SK-N-SH treated with all-trans-retinoic acid at 6 μM for 48 hours (cell line): ENCODE measurements at regions not wholly inside any gene's neighbourhood (a gene's known extent, or its start where the extent isn't known, plus 50 kb on each side); places are given as distances from the start of the nearest gene placed in this dataset.

ENCODE experiments used
- ARNTL ChIP-seq: fragments of 450-650 bp; formaldehyde crosslinking; IDR thresholded peaks from 2 replicates; pipeline ENCODE4 v1.5.0; 2020; ENCODE audit warnings: low read depth, mild to moderate bottlenecking, moderate library complexity, borderline replicate concordance
- BACH2 ChIP-seq: fragments of 250-450 bp; sonication (Bioruptor Pico); IDR thresholded peaks from 2 replicates; pipeline ENCODE4 v1.9.0; 2021; ENCODE audit warnings: mild to moderate bottlenecking, borderline replicate concordance
- CSRNP3 ChIP-seq: fragments of 250-450 bp; sonication (Bioruptor Pico); IDR thresholded peaks from 2 replicates; pipeline ENCODE4 v1.5.1; 2021; ENCODE audit warnings: mild to moderate bottlenecking, moderate library complexity
- ISL1 ChIP-seq: fragments of 250-450 bp; sonication (Bioruptor Pico); IDR thresholded peaks from 2 replicates; pipeline ENCODE4 v2.1.2; 2022; ENCODE audit warnings: mild to moderate bottlenecking, moderate library complexity
- TCF4 ChIP-seq: fragments of 250-450 bp; sonication (Bioruptor Pico); IDR thresholded peaks from 2 replicates; pipeline ENCODE4 v1.8.0; 2021; ENCODE audit warnings: mild to moderate bottlenecking, moderate library complexity, borderline replicate concordance
- TOX ChIP-seq: fragments of 250-450 bp; sonication (Bioruptor Pico); IDR thresholded peaks from 2 replicates; pipeline ENCODE4 v1.8.0; 2021; ENCODE audit warnings: mild to moderate bottlenecking, moderate library complexity, borderline replicate concordance
- ZFP3 ChIP-seq: fragments of 250-450 bp; sonication (Bioruptor Pico); IDR thresholded peaks from 2 replicates; pipeline ENCODE4 v1.5.0; 2020; ENCODE audit warnings: mild to moderate bottlenecking, moderate library complexity
- ZFP30 ChIP-seq: fragments of 450-650 bp; formaldehyde crosslinking; IDR thresholded peaks from 2 replicates; pipeline ENCODE4 v1.5.0; 2022; ENCODE audit warnings: mild to moderate bottlenecking, moderate library complexity
- TF ChIP-seq, protein P1 (sequence below): fragments of 250-450 bp; sonication (Bioruptor Pico); IDR thresholded peaks from 2 replicates; pipeline ENCODE4 v1.5.1; 2020; ENCODE audit warnings: low read depth, mild to moderate bottlenecking, moderate library complexity

GRCh38 chrX:139085404-139085803 lies 373.9 kb upstream of the FGF13 start:
- no peak for TF ChIP-seq BACH2 (CRISPR knock-in tag)
- TF ChIP-seq ZFP30 (CRISPR knock-in tag), result no peak
- TF ChIP-seq, protein P1, sequence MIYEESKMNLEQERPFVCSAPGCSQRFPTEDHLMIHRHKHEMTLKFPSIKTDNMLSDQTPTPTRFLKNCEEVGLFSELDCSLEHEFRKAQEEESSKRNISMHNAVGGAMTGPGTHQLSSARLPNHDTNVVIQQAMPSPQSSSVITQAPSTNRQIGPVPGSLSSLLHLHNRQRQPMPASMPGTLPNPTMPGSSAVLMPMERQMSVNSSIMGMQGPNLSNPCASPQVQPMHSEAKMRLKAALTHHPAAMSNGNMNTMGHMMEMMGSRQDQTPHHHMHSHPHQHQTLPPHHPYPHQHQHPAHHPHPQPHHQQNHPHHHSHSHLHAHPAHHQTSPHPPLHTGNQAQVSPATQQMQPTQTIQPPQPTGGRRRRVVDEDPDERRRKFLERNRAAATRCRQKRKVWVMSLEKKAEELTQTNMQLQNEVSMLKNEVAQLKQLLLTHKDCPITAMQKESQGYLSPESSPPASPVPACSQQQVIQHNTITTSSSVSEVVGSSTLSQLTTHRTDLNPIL, result no peak
- TF ChIP-seq ISL1 (CRISPR knock-in tag), result no peak
- TF ChIP-seq ZFP3, result no peak
- no peak for TF ChIP-seq TCF4 (CRISPR knock-in tag)
- no peak for TF ChIP-seq TOX (CRISPR knock-in tag)
- TF ChIP-seq ARNTL (CRISPR knock-in tag), result no peak
- no peak for TF ChIP-seq CSRNP3 (CRISPR knock-in tag)
